Activated CD8-positive, alpha-beta memory T cell treated with anti-CD3 and anti-CD28 coated beads, Interleukin-2, amount 50 U/mL, for 24 hours (primary cell): ENCODE measurements at regions not wholly inside any gene's neighbourhood (a gene's known extent, or its start where the extent isn't known, plus 50 kb on each side); places are given as distances from the start of the nearest gene placed in this dataset.

ENCODE experiments used
- DNase-seq: peaks from one replicate; pipeline ENCODE4 v3.0.0-alpha.2; 2020; ENCODE audit errors: extremely low read depth

DNA sequence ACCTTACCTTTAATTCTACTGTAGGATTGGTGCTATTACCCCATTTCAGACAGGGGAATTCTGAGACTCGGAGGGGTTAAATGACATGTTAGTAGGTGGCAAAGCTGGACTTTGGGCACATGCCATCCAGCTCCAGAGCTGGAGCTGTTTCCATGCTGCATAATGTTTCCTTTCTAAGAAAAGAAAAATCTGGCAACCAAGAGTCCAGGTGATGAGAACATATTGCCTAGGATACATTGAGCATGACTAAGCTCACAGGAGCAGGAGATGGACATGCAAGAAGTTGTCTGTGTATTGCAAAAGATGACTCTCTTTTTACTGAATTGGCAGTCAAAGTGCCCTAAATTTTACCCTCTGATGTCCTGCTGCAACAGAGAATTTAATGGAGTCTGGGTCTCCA, 150.8 kb upstream of the SYT13 start:
- no peak for DNase-seq

DNA sequence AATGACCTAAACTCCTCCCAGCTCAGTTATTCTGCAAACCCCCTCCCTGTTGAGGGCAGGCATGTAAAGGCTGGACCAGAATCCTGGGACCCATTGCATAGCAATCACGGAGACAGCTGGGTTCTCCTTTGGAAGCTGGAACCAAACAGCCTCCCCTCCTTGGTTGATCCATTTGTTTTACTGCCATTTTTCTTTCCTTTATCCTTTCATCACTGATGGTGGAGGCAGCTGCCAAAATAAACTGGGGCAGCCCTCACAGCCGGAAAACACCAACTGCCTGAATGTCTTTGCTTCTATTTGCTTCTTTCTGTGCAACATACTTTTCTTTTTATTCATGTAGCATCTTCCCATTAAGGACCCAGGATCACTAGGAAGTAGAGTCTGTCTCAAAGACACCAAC, 150.0 kb upstream of the SYT13 start:
- DNase-seq, result no peak

DNA sequence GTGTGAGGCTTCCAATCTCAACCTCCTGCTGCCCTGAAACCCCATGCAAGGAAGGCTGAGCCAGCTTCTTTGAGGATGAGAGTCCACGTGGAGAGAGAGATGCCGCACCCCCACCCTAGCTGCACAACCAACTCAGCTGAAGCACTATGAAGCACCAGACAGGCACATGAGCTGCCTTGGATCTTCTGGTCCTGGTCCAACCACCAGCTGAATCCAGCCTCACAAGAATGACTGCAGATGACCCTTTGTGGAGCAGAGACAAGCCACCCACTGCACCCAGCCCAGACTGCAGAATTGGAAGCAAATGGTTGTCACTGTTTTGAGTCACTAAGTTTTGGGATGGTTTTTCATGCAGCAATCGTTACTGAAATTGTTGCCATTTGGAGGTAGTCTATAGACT, 149.6 kb upstream of the SYT13 start:
- DNase-seq, result no peak

DNA sequence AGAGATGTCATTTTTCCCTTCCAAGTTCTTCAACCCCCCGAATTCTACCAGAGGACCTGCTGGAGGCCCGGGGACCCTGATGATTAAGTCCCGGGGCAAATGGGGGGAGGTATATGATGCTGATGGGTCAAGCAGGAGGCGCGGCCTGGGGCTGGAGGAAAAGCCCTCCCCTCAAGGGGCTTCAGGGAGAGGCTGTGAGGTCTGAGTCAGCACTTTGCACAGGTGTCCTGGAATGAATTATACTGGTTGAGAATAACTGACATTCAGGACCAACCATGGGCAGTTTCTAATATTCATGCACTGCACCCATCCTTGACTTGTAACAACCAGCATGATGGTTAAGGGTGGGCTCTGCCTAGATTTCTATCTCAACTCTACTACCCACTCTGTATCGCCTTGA, 146.8 kb upstream of the SYT13 start:
- DNase-seq, result no peak

DNA sequence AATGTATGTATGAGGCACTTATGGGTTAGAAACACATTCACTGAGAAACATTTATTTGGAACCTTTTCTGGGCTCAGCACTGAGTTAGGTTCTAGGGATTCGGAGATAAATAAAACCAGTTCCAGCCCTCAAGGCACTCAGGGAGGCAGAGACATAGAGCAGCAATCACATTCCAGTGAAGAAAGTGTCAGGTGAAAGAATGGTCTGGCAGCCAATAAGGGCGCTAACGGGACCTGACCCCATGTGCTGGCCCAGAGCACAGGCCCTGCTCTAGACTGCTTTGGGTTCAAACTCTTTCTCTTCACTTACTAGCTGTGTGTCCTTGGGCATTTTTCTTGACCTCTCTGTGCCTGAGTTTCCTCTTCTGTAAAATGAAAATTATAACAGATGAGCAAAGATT, 146.0 kb upstream of the SYT13 start:
- no peak for DNase-seq

DNA sequence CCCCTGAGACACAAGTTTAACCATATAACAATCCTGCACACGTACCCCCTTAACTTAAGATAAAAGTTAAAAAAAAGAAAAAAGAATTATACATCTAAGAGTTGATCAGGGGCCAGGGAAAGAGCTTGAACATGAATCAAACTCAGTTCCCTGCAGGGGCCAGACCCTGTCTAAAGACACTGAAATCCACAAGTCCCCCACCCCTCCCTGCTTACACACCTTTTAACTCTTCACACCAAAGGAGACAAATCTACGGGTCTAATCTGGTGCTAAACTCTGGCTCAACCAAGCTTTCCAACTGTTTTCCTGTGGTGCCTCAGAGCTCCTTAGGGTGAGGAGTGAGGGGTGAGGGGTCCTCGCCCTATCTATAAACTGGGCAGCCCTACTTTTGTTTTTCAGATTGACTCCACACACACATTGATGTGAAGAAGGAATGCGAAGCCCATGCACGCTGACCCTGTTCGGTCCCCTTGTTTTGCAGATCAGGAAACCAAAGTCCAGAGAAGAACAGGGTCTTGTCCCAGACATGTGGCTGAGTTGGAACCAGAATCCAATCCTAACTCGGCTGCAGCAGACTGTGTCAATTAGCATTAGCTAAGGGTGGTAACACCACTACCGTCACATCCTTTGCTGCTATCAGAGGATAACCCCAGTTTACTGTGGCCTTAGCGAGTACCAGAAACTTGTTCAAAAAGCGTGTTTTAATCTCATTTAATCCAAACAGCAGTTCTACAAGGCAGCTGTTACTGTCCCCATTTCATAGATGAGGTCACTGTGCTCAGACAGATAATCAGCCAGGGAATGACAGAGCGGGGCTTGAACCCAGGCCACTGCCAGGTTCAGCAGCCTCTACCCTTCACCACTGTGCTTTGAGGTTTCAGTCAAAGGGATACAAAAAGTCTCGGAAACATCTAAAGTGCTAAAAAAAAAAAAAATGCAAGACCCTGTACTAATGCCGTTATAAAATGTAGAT, 145.2 kb upstream of the SYT13 start:
- DNase-seq, result no peak

DNA sequence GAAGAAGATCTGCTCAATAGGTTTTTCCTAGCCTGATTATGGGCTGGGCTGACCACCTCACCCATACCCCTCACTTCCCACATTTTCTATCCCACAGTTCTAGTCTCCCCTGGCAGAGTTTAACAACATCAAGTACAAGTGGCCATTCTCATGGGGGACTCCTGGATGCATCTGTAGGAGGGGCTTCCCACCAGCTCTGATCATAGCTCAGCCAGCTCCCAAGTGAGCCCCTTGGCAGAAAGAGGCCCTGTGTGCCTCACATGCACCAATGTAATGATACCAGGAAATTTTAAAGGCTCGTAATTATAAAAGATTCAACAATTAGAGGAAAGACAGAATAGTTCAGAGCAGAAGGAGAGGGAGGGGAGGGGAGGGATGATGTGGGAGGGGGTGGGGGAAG, 144.2 kb upstream of the SYT13 start:
- no peak for DNase-seq

DNA sequence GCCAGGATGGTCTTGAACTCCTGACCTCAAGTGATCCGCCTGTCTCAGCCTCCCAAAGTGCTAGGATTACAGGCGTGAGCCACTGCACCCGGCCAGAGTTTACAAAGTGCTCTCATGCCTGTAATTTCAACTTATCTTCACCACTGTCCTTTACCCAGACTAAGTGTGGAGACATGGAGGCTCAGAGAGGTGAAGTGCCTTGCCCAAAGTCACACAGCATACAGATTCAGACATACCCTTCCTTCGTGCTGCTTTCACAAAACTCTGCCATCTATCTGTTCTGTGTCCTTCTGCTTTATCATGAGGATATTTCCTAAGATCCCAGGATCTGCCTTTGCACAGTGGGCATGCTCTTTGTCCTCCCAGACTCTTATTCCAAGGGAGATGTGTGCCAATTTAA, 143.6 kb upstream of the SYT13 start:
- no peak for DNase-seq

DNA sequence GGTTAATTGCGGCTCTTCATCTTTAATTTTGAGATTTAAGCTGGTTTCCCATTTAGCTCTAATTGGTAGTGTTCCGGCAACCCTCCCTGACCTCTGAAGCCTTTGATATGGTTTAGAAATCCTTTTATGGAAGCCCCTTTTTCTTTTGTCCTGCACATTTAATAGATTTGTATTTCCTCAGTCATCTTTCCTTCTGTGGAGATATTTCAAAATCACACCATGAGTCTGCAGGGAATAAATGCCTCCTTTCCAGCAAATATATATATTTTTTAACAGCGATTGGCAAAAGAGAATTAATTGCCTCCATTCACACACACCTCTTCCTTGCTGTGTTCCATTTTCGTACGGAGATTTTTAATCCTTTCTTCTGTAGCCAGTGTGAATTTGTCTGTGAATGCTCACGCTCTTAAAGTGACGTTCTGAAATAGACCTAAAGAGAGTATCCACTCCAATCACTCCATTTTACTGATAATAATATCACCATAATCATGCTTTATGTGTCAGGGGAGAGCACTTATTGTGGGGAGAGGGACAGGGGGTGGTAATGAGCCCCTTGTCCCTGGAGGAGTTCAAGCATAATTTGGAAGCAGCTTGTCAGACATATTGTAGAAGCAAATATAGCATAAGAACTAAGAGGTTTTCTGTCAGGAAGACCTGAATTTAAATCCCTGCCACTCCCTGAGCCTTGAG, 142.5 kb upstream of the SYT13 start:
- no peak for DNase-seq

DNA sequence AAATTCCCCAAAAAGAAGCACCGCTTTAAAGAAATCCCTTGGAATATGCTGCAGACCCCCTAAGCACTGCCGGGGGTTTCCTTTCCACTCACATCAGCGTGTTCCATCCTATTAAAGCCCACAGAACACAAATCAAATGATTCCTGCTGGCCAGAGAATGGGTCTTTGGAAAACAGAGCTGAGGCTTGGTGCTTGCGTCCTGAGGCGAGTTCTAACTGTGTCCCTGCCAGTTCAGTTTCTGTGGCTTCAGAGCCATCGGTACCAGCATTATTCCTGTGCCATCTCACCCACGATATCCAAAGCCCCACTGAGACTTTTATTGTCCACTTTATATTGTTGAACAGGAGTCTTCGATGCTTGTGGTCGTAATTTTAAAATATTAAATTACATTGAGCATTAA, 142.0 kb upstream of the SYT13 start:
- DNase-seq, result no peak

DNA sequence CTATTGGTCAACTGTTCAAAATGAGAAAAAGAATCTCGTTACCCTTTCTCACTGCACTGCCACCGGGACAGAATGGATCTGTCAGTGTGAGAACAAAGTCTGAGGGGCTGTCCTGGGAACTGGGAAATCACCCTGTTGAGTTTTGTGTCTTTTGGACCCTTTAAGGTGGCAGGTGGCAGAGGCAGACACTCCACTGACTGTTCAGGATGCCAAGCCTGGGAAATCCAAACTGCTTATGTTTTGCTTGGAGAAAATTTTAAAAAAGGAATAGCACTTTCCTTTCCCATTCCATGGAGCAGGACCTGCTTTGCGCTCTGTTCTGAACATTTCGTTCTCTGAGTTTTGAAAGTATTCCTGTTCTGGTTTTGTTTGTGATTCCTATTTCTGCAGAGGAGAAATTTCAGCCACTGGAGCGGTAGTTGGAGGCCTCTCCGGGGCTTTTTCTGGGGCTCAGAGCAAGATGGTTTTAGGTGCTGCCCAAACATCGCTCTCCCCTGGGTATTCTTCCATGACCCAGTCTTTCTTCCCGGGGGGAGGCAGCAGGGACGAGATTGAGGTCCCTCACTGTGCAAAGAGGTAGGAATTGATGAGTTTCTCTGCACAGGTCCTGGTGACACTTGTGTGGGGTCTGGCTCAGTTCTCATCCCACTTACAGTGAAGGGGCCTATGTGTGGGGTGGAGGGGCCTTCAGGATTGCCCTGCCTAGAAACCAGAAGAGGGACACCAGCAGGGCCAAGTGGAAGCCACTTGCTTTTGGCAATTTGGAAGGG, 138.5 kb upstream of the SYT13 start:
- no peak for DNase-seq

DNA sequence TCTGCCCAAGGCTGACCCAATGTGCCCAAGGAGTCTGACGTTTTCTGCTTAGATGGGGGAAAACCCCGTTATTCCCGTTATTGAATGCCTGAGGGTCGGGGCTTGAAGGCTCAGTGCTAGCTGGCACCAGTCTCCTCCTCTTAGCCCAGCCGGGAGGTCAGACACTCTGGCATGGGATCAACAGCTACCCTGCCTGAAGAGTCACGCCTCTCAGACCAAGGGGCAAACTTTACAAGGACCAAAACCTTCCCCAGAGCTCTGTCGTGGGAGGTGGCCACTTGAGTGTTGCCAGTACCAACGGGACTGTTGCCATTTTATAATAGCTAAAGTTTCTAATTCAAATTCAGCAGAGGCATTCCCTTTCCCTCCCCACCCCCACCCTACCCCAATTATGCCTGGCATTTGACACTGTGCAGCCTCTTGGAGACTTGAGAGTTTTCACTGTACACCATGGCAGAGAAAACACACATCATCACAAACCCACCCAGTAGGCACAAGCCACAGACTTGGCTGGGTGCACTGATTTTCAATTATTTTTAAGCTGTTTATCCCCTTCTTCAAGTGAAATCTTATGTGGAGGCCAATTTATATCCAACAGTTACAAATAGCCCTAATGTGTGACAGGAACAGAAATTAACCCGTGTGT, 137.5 kb upstream of the SYT13 start:
- no peak for DNase-seq

DNA sequence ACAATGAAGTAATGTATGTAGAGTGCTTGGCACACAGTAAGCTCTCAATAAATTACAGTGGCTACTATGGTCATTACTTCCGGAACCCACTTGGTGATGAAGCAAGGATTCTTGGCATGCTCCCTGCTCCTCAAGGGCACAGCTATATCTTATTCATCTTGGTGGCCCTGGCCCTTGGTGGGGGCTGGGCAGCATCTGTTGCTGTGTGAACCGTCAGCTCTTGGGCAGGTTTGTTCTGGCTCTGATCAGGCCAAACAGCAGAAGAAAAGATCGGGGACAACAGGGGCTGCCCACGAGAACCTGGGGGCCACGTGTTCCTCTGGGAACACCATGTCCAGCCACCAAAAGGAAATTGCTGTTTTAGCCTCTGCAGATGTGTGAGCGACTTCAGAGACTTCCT, 136.9 kb upstream of the SYT13 start:
- DNase-seq, result no peak

DNA sequence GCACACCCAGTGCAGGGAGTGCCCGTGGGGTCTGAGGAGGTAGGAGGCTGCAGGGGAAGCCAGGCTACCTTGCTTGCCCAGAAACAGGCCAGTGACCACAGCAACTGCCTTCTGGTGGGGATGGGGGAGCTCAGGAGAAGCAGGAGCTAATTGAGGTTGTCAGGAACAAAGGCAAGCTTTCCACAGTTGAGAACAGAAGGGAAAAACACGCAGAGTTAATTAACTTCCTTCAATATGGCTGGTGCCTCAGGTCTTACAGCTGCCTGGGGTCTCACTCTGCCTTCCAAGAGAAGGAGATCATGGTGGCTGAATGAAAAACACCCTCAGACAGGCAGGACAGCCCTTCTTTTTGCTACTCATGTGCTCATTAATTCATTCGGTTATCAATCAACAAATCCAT, 127.9 kb upstream of the SYT13 start:
- no peak for DNase-seq

DNA sequence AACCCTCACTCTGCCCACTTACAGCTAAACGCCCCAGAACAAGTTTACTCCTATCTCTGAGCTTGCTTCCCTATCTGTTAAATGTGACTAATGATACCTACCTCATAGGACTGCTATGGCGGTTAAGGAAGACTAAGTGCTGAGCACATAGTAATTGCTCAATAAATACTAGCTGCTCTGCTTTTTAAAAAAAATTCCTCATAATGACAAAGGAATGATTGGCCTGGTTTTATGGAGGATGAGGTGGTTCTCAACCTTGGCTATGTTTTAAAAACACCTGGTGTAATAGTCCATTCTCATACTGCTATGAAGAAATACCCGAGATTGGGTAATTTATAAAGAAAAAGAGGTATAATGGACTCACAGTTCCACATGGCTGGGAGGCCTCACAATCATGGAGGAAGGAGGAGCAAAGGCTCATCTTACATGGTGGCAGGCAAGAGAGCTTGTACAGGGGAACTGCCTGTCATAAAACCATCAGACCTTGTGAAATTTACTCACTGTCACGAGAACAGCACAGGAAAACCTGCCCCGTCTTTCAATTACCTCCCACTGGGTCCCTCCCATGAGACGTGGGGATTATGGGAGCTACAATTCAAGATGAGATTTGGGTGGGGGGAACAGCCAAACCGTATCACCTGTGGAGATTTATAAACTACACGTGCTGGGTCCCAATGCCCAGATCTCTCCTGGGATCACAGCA, 127.2 kb upstream of the SYT13 start:
- no peak for DNase-seq

DNA sequence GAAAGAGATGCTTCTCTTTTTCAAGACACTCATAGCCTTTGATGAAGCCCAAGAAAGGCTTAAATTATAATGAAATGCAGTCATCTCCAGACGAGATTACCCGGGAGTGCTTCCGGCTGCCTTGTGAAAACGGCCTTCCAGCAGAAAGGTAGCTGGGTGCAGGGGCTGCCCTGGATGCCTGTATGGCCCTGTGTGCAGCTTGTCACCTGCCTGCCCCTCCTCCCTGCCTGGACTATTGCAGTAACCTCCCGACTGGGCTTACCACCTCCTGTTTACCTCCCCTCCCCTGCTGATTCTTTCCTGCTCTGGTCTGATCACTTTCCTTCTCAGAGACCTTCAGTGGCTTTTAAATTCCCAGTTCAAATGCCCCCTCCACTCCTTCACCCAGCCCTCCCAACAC, 126.4 kb upstream of the SYT13 start:
- no peak for DNase-seq

DNA sequence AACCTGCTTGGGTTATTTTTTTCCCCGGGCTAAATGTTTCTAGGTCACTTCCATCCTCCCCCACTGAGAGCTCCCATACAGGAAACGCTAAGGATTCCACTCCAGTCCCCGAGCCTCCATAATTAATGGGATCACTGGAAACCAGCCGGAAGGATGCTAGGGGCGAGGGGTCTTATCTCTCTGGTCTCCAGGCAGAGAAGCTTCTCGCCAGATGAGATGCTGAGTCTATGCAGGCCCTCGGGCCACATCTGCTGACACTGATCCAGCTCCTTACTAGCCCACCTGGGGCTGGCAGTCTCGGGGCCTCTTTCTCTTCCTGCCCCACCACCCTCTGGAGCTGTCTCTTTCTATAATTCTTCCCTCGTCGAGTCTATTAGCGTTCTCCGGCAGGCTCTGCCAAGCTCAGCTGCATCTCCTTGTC, 125.9 kb upstream of the SYT13 start:
- no peak for DNase-seq

DNA sequence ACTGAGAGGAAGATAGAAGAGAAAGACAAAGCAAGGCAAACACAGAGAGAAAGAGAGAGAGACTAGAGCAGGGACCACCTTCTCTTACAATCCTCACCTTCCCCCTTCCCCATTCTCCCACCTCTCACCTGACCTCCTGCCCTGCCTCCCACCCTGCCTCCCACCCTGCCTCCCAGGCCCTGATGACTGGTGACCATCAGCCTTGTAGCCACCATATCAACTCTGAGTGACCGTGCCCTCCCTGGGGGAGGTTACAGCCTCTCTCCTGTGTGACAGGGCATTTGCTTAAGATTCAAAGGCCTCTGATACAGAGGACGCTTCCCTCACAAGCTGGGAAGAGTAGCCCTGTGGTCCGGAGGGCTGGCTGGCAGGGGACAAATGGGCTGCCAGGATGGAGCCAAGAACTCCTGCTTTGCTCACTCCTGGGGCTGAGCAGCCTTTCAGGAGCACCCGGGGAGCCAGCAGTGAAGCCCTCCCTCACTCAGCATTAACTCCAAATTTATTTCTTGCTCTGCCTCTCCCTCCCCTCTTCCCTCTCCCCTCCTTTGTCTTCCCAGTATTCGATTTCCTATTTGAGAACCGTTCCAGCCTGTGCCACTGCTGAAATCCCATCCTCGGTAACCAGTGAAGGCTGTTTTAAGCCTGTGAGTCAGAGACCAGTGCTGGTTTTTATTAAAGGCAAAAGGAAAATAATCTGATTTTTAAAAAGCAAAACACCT, 125.2 kb upstream of the SYT13 start:
- no peak for DNase-seq

DNA sequence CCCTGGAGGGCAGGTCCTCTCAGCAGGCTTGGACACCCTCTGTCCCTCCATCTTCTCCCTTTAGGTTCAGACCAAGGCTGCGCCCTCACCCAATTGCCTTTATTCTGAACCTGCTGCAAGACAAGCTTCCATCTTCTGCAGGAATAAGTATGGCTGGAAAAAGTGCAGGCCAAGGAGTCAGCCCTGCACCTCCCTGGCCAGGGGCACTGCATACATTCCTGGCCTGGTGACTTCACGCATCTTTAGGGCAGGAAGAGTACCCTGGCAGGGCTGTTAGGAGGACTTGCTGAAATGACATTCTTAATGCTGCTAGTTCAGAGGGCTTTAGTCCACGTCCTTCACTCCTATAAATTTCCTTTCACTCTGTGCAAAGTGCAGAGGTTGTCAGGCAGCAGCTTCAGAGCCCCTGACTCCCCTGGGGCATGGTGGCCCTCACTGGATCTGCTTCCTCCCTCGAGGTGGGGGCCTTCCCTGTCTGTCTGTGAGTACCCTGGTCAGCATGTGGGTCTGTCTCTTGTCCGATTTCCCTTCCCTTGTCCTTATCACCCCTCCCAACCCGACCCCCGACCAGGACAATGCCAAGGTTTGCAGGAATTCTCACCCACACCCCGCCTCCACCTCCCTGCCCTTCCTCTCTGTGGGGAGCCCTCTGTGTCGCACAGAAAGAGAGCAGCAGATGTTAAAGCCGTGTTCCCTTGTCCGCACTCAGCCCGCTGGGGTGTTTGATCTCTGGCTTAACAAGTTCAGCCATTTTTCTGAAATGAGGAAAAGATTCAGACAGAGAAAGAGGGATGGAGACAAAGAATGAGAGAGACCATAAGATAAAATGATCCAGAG, 124.5 kb upstream of the SYT13 start:
- DNase-seq, result no peak

DNA sequence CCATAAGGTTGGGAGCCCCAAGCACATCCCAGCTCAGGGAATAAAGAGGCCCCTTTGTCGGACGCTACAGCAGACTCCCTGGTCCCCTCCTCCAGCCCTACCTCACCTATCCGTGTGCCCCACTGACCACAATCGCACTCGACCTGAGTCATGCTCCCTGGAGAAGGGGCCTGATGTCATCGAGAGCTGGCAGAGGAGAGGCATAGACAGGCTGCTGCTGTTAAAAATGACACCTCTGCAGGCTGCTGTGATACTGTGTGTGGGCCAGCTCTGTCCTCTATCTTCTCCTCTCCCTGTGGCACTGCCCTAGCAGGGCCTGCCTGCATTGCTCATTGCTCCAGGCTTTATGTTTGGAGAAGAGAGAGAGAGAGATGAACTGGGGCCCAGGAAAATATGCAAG, 123.4 kb upstream of the SYT13 start:
- DNase-seq, result no peak
